HG03064 (cell line): ENCODE measurements at regions not wholly inside any gene's neighbourhood (a gene's known extent, or its start where the extent isn't known, plus 50 kb on each side); places are given as distances from the start of the nearest gene placed in this dataset.
"Not testable (repeated sequence)": the region's sequence is repeated elsewhere in the genome, so short reads cannot be mapped to it uniquely, and the experiment has no call there.

Experiments
- ATAC-seq: cut with Tn5 transposase; IDR thresholded peaks from one replicate; pipeline ENCODE4 v1.9.1; 2021; ENCODE audit warnings: low read depth; ENCODE audit not compliant: unreplicated experiment

DNA sequence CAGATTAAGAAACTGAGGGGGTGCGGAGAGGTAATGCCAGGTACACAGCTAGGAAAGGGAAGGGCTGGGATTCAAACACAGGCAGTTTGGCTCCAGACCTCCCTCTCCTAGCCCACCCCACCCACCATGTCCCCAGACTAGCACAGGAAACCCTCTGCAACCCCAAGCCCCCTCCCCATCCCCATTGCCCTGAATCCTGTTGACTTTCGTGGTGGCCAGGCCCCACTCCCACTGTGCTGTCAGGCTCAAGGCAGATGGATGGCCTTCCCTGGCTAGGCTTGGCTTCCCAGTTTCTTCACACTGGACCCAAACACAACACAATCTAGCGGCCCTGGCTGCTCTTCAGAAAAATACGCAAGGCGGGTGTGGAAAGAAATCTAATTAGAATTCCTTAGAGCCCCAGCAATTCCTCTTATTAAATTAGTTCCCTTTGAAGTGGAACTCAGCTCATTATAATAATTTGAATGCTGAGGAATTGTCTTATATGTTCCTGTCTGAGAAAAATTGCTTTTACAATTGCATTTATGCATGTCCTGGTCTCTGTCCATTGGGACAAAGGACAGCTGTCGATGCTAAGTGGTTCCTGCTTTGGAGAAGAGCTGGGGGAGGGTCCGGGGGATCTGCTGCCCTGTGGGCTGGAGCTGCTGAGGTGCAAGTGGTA, 97.4 kb downstream of the SYF2 start:
- no peak for ATAC-seq

DNA sequence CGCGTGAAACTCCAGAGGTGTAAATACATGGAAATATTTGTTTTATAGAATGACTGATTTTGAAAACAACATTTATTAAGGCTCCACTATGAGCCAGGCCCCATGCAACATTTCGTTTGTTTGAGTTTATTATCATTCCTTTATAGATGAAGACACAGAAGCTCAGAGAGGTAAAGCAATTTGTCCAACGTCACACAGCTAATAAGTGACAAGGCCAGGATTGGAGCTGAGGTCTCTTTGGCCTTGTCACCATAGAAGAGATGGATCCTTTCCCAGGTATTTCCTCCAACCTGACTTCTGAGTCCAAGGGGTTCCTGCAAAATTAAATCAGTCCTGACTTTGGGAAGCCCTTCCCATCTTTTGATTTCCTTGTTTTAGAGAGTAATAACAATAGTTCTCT, 98.0 kb downstream of the SYF2 start:
- no peak for ATAC-seq

- no peak for ATAC-seq
Observed at GRCh38 chr1:25131794-25132193, 100.5 kb downstream of the SYF2 start.

- ATAC-seq: no peak
Observed at GRCh38 chr1:25130895-25131294, 101.4 kb downstream of the SYF2 start.

GRCh38 chr1:25129380-25129779, 102.9 kb downstream of the SYF2 start:
- ATAC-seq: no peak

- ATAC-seq: no peak
Observed at GRCh38 chr1:25128121-25128621, 104.1 kb downstream of the SYF2 start.

DNA sequence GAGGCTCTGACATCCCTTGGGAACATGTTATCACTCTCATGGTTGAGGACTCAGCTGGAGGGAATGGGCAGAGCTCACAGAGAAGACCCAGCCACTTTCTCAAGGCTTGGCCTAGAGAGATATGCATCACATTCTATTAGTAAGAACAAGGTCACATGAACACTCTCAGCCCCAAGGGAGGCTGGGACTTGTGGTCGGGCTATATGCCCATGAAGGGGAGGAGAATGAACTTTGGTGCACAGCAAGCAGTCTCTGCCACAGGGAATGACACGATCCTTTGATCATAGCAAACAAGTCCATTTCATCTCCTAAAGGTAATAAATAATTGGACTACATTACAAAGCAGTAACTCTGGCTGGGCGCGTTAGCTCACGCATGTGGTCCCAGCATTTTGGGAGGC, 105.7 kb downstream of the SYF2 start:
- no peak for ATAC-seq

DNA sequence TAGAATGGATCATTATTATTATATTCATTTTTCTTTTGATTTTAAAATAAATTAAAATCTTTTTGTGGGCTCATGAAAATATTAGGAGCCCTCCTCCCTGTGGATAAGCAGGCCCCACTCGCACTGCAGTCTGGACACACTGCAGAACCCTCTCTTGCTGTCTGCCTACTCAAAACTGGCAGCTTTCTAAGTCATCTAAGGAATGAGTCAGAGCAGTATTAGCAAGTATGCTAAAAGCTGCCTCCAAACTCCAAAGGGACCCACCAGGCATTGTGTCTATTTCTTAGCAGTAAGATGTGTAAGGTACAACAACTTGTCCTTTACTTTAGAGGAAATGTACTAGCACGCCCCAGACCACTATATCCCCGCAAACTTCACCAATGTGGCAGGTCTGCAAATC, 108.8 kb downstream of the SYF2 start:
- ATAC-seq: no peak

DNA sequence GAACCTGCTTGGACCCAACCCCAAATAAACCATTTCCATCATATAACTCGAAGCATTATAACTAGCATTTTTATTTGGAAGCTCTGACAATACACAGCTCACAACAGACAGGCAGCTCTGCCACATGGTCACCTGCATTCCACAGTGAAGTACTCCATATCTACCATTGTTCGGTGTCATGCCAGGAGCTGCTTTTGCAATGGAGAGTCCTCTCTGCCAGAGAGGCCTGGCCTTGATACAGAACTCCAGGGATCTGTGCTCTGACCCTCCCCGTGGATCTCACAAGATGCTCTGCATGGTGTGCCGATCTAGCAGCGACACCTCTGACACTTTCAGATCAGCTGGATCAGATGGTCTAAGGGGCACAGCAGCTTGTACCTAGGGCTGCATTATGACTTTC, 109.6 kb downstream of the SYF2 start:
- no peak for ATAC-seq

GRCh38 chr1:25120281-25120680, 112.0 kb downstream of the SYF2 start:
- no peak for ATAC-seq

GRCh38 chr1:25118546-25118945, 113.8 kb downstream of the SYF2 start:
- ATAC-seq: no peak

DNA sequence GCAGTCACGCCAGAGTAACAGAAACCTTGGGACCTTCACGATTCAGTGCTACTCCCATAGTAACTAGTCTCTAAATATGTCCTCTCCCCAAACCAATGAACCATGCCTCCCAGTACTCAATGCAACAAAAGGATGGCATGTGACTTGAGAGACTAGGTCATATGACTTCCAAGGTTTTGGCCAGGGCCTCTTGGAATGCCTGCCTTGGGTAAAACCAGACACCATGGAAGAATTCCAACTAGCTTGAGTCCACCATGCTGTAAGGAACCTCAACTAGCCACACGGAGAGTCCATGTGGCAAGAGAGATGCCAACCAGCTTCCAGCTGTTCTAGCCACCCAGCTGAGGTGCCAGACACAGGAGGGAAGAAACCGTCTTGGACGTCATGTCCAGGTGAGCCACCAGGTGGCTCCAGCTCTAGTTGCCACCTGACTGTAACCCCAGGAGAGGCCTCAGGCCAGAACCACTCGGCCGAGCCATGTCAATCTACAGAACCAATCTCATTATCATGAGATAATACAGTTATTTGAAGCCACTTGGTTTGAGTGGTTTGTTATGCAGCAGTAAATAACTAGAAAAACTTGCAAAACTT, 115.0 kb downstream of the SYF2 start:
- ATAC-seq: no peak

GRCh38 chr1:25116832-25117231, 115.5 kb downstream of the SYF2 start:
- ATAC-seq: no peak

DNA sequence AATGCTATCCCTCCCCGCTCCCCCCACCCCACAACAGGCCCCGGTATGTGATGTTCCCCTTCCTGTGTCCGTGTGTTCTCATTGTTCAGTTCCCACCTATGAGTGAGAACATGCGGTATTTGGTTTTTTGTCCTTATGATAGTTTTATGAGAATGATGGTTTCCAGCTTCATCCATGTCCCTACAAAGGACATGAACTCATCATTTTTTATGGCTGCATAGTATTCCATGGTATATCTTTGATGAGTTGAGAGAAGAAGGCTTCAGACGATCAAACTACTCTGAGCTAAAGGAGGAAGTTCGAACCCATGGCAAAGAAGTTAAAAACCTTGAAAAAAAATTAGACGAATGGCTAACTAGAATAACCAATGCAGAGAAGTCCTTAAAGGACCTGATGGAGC, 116.2 kb downstream of the SYF2 start:
- not testable (repeated sequence) for ATAC-seq

DNA sequence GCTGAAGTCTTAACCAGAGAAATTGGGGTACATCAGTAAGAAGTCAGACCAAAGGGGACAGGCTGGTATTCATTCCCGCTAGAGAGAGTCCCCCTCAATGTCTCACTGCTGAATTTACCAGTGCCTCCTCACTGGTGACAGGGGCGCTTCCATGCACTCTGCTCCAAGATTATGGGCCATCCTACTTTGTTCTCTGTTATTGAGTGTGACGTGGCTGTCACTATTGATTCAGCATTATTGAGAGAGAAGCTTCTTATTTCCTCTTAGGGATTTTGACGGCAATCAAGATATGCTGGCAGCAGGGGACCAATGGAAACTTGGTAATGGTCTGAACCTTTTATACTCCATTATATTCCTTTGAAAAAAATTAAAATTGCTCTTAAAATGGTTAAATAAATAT, 118.6 kb downstream of the SYF2 start:
- no peak for ATAC-seq

- ATAC-seq: no peak
Observed at GRCh38 chr1:25113086-25113485, 119.2 kb downstream of the SYF2 start.

- no peak for ATAC-seq
Observed at GRCh38 chr1:25112400-25112799, 119.9 kb downstream of the SYF2 start.

GRCh38 chr1:25111706-25112105, 120.6 kb downstream of the SYF2 start:
- no peak for ATAC-seq

GRCh38 chr1:25110485-25110884, 121.8 kb downstream of the SYF2 start:
- ATAC-seq: no peak

DNA sequence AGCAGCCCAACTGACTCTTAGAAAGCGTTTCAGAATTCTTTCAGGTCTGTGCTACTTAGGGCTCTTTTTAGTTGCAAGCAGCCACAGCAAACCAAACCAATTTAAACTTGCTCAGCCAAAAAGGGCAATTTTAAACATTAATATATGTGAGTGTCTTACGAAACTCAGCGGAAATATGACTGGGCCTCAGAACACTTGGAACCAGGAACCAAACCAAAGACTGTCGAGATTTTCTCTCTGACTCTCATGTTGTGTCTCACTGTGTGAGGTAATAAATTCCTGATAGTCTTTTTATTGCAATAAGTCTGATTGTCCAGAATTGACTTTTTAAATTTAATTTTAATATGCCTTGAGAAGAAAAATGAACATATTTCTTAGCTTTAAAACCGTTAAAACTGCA, 122.3 kb downstream of the SYF2 start:
- ATAC-seq: no peak

DNA sequence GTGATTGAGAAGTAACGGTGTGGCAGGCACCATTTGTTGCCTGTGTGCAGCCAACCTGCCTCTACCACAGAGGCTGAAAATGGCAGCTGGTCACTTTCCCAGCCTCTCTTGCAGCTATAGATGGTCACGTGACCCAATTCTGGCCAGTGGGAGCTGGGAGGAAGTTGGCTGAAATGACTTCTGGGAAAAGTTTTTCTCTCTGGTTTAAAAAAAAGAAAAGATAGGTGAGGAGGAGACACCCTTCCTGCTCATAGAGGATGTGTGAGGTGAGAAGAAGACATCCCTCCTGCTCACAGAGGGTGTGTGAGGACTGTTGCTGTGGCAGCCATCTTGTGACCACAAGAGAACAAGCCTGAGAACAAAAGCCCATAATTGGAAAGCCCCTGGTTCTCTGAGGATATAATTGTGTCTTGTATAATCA, 122.8 kb downstream of the SYF2 start:
- ATAC-seq: no peak

DNA sequence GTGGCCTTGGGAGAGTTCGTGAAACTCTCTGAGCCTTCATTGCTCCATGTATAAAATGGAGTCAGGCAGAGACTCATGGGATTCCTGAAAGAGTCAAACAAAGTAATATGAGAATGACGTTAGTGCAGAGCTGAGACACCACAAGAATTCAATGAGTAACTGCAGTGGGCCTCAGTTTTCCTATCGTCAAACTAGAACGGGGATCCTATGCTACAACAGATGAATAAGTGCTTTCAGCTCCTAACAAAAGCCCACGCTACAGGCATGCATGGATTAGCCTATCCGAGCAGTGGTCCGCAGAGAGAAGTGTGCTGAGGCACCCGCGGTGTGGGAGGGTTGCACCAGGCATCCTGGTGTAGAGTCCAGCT, 124.7 kb downstream of the SYF2 start:
- ATAC-seq: no peak
